Spleen (tissue), 7 donors: ENCODE measurements at regions not wholly inside any gene's neighbourhood (a gene's known extent, or its start where the extent isn't known, plus 50 kb on each side); places are given as distances from the start of the nearest gene placed in this dataset.

Experiments used
- POLR2A ChIP-seq, 3 donors: fragments of 450-650 bp; IDR thresholded peaks; one replicate each; pipeline ENCODE4 v1.5.1; 2017; ENCODE audit warnings: antibody characterized with exemption in 3 of 3, mild to moderate bottlenecking in 1 of 3
- POLR2AphosphoS5 ChIP-seq, 3 donors: sonication (generic); formaldehyde crosslinking; IDR thresholded peaks; one replicate each; pipeline ENCODE4 v1.5.1; 2017; ENCODE audit warnings: antibody characterized with exemption in 3 of 3
- TF ChIP-seq, protein P1 (sequence below), 11 experiments: fragments of 200-600 bp in 7 of 11; fragments of 450-650 bp in 4 of 11; sonication (generic) in 4 of 11; IDR thresholded peaks in 8 of 11; conservative IDR thresholded peaks in 3 of 11; 1 replicate in 7 of 11; 2 replicates in 4 of 11; pipeline versions ENCODE4 v1.4.0 to v1.8.0; 2016 to 2021; ENCODE audit warnings: antibody characterized with exemption in 11 of 11, inconsistent platforms in 4 of 11, mild to moderate bottlenecking in 1 of 11
- donor health status: DM: no; HTN: no; CAD: no; lungs with moderate emphysema.
- donor health status: DM: no; HTN: no; CAD: no.
- donor health status: DM: no; HTN: no; CAD: no.

DNA sequence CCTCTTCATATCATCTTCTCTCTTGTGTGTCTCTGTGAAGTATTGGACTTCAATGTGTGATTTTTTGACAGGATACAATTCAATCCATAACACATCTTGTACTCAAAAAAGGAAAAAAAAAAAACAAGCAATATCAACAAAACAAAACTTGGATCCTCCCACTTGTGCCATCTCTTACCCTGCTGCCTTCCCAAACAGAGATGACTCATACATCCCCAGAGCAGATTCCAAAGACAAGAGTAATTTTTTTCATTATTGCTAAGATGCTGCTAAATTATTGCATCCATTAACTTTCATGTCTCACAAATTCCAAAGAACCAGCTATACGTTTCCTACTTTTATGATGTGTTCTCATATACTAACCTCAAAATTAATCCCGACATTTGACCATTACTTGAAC lies 479.2 kb downstream of the GBA3 start:
- TF ChIP-seq, protein P1, sequence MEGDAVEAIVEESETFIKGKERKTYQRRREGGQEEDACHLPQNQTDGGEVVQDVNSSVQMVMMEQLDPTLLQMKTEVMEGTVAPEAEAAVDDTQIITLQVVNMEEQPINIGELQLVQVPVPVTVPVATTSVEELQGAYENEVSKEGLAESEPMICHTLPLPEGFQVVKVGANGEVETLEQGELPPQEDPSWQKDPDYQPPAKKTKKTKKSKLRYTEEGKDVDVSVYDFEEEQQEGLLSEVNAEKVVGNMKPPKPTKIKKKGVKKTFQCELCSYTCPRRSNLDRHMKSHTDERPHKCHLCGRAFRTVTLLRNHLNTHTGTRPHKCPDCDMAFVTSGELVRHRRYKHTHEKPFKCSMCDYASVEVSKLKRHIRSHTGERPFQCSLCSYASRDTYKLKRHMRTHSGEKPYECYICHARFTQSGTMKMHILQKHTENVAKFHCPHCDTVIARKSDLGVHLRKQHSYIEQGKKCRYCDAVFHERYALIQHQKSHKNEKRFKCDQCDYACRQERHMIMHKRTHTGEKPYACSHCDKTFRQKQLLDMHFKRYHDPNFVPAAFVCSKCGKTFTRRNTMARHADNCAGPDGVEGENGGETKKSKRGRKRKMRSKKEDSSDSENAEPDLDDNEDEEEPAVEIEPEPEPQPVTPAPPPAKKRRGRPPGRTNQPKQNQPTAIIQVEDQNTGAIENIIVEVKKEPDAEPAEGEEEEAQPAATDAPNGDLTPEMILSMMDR (IDR thresholded peaks at IDR 0.05 in 8 of 11, conservative IDR thresholded peaks at IDR 0.05 in 3 of 11), result no peak
- TF ChIP-seq POLR2A (IDR thresholded peaks at IDR 0.05), result no peak
- no peak for TF ChIP-seq POLR2AphosphoS5 (IDR thresholded peaks at IDR 0.05)
